Spleen (tissue), 11 donors: ENCODE measurements at regions not wholly inside any gene's neighbourhood (a gene's known extent, or its start where the extent isn't known, plus 50 kb on each side); places are given as distances from the start of the nearest gene placed in this dataset.

Experiments used
- DNase-seq: peaks from one replicate; pipeline ENCODE4 v3.0.0-alpha.2; 2020
- H3K27ac ChIP-seq, 8 donors: fragments of 200-600 bp; sonication (generic) in 7 of 8; 1 replicate in 4 of 8; 2 replicates in 4 of 8; pipeline versions ENCODE4 v1.5.0 to v1.8.0; 2016 to 2021; ENCODE audit warnings: inconsistent platforms in 4 of 8, mild to moderate bottlenecking in 4 of 8, moderate library complexity in 1 of 8
- H3K27me3 ChIP-seq, 7 donors: fragments of 200-600 bp; sonication (generic) in 6 of 7; replicated peaks in 1 of 7; 1 replicate in 4 of 7; 2 replicates in 3 of 7; pipeline versions ENCODE4 v1.5.0 to v1.8.0; 2016 to 2021; ENCODE audit warnings: inconsistent platforms in 3 of 7, mild to moderate bottlenecking in 1 of 7
- H3K36me3 ChIP-seq, 6 donors: fragments of 200-600 bp; sonication (generic) in 5 of 6; 1 replicate in 4 of 6; 2 replicates in 2 of 6; pipeline versions ENCODE4 v1.5.0 to v1.8.0; 2016 to 2021; ENCODE audit warnings: inconsistent platforms in 2 of 6
- H3K4me1 ChIP-seq, 6 donors: fragments of 200-600 bp; sonication (generic) in 5 of 6; 1 replicate in 3 of 6; 2 replicates in 3 of 6; pipeline versions ENCODE4 v1.5.0 to v1.8.0; 2016 to 2021; ENCODE audit warnings: inconsistent platforms in 3 of 6
- H3K4me3 ChIP-seq, 8 donors: fragments of 200-600 bp; sonication (generic) in 7 of 8; 1 replicate in 4 of 8; 2 replicates in 4 of 8; pipeline versions ENCODE4 v1.5.0 to v1.8.0; 2016 to 2021; ENCODE audit warnings: inconsistent platforms in 4 of 8, mild to moderate bottlenecking in 4 of 8, moderate library complexity in 2 of 8
- H3K9me3 ChIP-seq, 8 donors: fragments of 200-600 bp; sonication (generic) in 7 of 8; 1 replicate in 4 of 8; 2 replicates in 4 of 8; pipeline versions ENCODE4 v1.5.0 to v1.8.0; 2016 to 2021; ENCODE audit warnings: inconsistent platforms in 4 of 8
- POLR2A ChIP-seq, 3 donors: fragments of 450-650 bp; IDR thresholded peaks; one replicate each; pipeline ENCODE4 v1.5.1; 2017; ENCODE audit warnings: antibody characterized with exemption in 3 of 3, mild to moderate bottlenecking in 1 of 3
- POLR2AphosphoS5 ChIP-seq, 3 donors: sonication (generic); formaldehyde crosslinking; IDR thresholded peaks; one replicate each; pipeline ENCODE4 v1.5.1; 2017; ENCODE audit warnings: antibody characterized with exemption in 3 of 3
- WGBS, 5 donors: extraction: QIAGEN DNeasy Blood & Tissue Kit in 3 of 5; methylation state at CpG; one replicate each; pipeline versions ENCODE4 v1.1.5 to v1.1.7; 2013 to 2018; 5-methylcytosine and 5-hydroxymethylcytosine counted together
- intact Hi-C: fragments of 100-400 bp; cut with DNase I; formaldehyde crosslinking; loops from one replicate; pipeline ENCODE4 v1.15.0; 2023; ENCODE audit warnings: low total_unique reads
- TF ChIP-seq, protein P1 (sequence below), 11 experiments: fragments of 200-600 bp in 7 of 11; fragments of 450-650 bp in 4 of 11; sonication (generic) in 4 of 11; IDR thresholded peaks in 8 of 11; conservative IDR thresholded peaks in 3 of 11; 1 replicate in 7 of 11; 2 replicates in 4 of 11; pipeline versions ENCODE4 v1.4.0 to v1.8.0; 2016 to 2021; ENCODE audit warnings: antibody characterized with exemption in 11 of 11, inconsistent platforms in 4 of 11, mild to moderate bottlenecking in 1 of 11
- donor health status: healthy with polysubstance abuse.
- donor health status: DM: no; HTN: no; CAD: no; lungs with moderate emphysema.
- donor health status: DM: no; HTN: no; CAD: no.
- donor health status: Bipolar disorder and iron deficiency.
- donor health status: healthy.
- donor health status: DM: no; HTN: no; CAD: no.
- donor health status: DM: yes; HTN: yes; CAD: no.

DNA sequence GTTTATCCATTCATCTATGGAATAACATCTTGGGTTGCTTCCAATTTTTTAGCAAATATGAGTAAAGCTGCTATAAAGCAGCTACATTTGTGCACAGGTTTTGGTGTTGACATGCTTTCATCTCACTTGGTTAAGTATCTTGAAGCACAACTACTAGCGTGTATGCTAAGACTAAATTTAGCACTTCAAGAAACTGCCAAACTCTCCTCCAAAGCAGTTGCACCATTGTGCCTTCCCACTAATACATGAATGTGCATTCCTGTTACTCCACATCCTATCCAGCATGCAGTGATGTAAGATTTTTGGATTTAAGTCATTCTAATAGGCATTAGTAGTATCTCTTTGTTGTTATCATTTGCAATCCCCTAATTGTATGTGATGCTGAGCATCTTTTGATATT is 230.7 kb downstream of the KCNA4 start:
- intact Hi-C loops, result no loop called here
- H3K9me3 ChIP-seq, result peaks cover 0 to 6% (median 0%) of the 10 kb centered on the region in 8 donors

DNA sequence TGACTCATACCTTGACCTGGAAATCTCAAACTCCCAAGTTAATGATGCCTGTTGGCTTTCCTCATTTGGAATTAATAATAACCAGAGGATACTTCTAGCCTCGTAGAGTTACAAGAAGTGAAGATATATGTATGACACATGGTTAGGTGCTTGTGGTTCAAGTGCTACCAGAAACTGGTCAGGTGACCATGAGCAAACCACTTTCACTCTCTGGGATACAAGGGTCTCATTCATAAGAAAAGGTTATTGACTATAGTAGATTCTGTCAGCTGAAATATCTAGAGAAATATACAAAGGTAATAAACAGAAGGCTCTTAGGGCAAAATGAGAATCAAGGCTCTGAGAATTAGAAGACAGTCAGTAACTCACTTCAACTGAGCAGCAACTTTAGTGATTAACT is 233.3 kb downstream of the KCNA4 start:
- intact Hi-C loops, result no loop called here
- Histone ChIP-seq H3K36me3 (no peaks in the 10 kb centered on the region), H3K9me3 (peaks cover 0 to 10% (median 0%) of the 10 kb centered on the region in 8 donors), H3K27ac (no peak overlapping the region), H3K4me1 (no peaks in the 10 kb centered on the region), H3K4me3 (no peak overlapping the region), H3K27me3 (no peaks in the 10 kb centered on the region)
- DNase-seq, result no peak
- TF ChIP-seq POLR2A (IDR thresholded peaks at IDR 0.05) (no peak), POLR2AphosphoS5 (IDR thresholded peaks at IDR 0.05) (no peak)
- 31 to 60% (median 35%) methylated on average over 1 of the region's 1 CpG for WGBS, 5 donors

More for the DNA sequence above, 230.7 kb downstream of the KCNA4 start:
- H3K4me1 ChIP-seq, result no peaks in the 10 kb centered on the region
- WGBS, 5 donors, result 71 to 93% (median 85%) methylated on average over 1 of the region's 1 CpG
- DNase-seq, result no peak
- H3K36me3 ChIP-seq, result no peaks in the 10 kb centered on the region
- TF ChIP-seq, protein P1, sequence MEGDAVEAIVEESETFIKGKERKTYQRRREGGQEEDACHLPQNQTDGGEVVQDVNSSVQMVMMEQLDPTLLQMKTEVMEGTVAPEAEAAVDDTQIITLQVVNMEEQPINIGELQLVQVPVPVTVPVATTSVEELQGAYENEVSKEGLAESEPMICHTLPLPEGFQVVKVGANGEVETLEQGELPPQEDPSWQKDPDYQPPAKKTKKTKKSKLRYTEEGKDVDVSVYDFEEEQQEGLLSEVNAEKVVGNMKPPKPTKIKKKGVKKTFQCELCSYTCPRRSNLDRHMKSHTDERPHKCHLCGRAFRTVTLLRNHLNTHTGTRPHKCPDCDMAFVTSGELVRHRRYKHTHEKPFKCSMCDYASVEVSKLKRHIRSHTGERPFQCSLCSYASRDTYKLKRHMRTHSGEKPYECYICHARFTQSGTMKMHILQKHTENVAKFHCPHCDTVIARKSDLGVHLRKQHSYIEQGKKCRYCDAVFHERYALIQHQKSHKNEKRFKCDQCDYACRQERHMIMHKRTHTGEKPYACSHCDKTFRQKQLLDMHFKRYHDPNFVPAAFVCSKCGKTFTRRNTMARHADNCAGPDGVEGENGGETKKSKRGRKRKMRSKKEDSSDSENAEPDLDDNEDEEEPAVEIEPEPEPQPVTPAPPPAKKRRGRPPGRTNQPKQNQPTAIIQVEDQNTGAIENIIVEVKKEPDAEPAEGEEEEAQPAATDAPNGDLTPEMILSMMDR (IDR thresholded peaks at IDR 0.05 in 8 of 11, conservative IDR thresholded peaks at IDR 0.05 in 3 of 11), result no peak
- TF ChIP-seq POLR2A (IDR thresholded peaks at IDR 0.05) (no peak), POLR2AphosphoS5 (IDR thresholded peaks at IDR 0.05) (no peak)
- no peak overlapping the region for H3K4me3 ChIP-seq
- H3K27me3 ChIP-seq, result no peaks in the 10 kb centered on the region
- H3K27ac ChIP-seq, result no peak overlapping the region

DNA sequence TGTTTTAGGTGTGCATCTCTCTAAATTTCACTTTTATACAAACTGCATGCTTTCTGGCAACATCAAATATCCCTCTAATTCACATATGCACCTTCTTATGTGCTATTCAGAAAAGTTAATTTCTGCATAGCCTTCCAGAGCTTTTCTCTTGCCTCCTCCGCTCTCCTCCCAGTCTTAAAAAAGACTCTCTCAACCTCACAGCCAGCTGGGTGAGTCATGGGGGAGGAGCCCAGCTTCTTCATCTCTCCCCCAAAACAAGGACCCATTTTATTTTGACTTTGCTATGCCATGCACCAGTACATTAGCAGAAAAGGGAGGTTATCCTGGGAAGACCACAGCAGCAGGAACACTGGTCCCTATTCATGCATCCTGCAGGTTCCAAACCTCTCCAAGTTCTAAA is 234.4 kb downstream of the KCNA4 start:
- TF ChIP-seq, protein P1 (IDR thresholded peaks at IDR 0.05 in 8 of 11, conservative IDR thresholded peaks at IDR 0.05 in 3 of 11), result no peak
- TF ChIP-seq POLR2AphosphoS5 (IDR thresholded peaks at IDR 0.05), result no peak
- TF ChIP-seq POLR2A (IDR thresholded peaks at IDR 0.05), result no peak
- no peaks in the 10 kb centered on the region for H3K36me3 ChIP-seq

DNA sequence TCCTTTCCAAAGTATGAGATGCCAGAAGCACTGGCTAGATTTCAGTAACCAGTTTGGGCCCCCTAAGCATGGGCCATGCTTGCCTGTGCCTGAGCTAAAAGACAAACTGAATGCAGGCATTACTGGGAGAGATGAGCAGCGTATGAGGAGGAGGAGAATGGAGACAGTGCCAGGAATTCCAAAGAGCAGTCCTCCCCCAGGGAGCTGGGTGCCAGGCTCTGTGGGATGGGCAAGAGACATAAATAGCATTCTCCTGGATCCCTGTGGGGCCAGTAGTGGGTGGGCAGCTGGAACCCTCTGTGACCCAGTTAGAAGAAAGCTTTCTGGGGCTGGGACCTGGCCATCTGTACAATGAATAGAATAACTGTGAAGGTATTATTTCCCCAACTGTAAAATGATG is 235.6 kb downstream of the KCNA4 start:
- H3K4me3 ChIP-seq, result no peak overlapping the region
- WGBS, 5 donors, result 68 to 88% (median 75%) methylated on average over 1 of the region's 1 CpG
- no peaks in the 10 kb centered on the region for H3K36me3 ChIP-seq
- H3K27me3 ChIP-seq, result no peaks in the 10 kb centered on the region
- H3K9me3 ChIP-seq, result peaks cover 0 to 10% (median 0%) of the 10 kb centered on the region in 8 donors
- intact Hi-C loops, result no loop called here
- DNase-seq, result no peak
- H3K4me1 ChIP-seq, result no peaks in the 10 kb centered on the region
- no peak for TF ChIP-seq POLR2A (IDR thresholded peaks at IDR 0.05)
- TF ChIP-seq, protein P1 (IDR thresholded peaks at IDR 0.05 in 8 of 11, conservative IDR thresholded peaks at IDR 0.05 in 3 of 11), result no peak
- TF ChIP-seq POLR2AphosphoS5 (IDR thresholded peaks at IDR 0.05), result no peak
- no peak overlapping the region for H3K27ac ChIP-seq

More for the DNA sequence above, 234.4 kb downstream of the KCNA4 start:
- Histone ChIP-seq H3K4me3 (no peak overlapping the region), H3K27ac (no peak overlapping the region), H3K9me3 (peaks cover 0 to 10% (median 0%) of the 10 kb centered on the region in 8 donors), H3K4me1 (no peaks in the 10 kb centered on the region), H3K27me3 (no peaks in the 10 kb centered on the region)
- no peak for DNase-seq
- intact Hi-C loops, result no loop called here
- WGBS, 5 donors, result 81 to 93% (median 86%) methylated on average over 1 of the region's 1 CpG

DNA sequence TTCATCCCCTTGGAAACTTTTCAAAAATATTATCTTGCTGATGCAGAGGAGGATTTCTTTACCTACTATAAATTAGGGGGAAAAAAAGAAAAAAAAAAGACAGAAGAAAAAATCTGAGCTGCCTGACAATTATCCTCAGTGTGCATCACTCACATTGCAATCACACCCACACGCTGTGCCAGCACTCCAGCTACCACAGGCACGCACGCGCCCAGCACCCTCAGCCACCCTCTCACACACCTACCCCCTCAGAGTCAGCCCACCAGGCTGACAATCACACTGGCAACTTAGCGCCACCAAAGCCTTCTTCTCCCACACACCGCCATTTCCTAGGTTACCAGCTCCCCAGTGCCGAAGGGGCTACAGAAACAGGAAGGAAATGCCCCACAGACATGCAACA is 236.1 kb downstream of the KCNA4 start:
- intact Hi-C loops, result no loop called here
- no peak for DNase-seq
- TF ChIP-seq POLR2AphosphoS5 (IDR thresholded peaks at IDR 0.05), result no peak
- Histone ChIP-seq H3K4me1 (no peaks in the 10 kb centered on the region), H3K27ac (no peak overlapping the region), H3K36me3 (no peaks in the 10 kb centered on the region), H3K4me3 (no peak overlapping the region), H3K9me3 (peaks cover 0 to 10% (median 0%) of the 10 kb centered on the region in 8 donors), H3K27me3 (no peaks in the 10 kb centered on the region)
- 67 to 74% (median 69%) methylated on average over 7 of the region's 7 CpGs for WGBS, 5 donors
